DOHH2 (cell line): ENCODE measurements at regions not wholly inside any gene's neighbourhood (a gene's known extent, or its start where the extent isn't known, plus 50 kb on each side); places are given as distances from the start of the nearest gene placed in this dataset.

Source experiments
- EZH2phosphoT487 ChIP-seq: fragments of 200-600 bp; sonication (generic); IDR thresholded peaks from 2 replicates; pipeline ENCODE4 v1.6.1; 2017; ENCODE audit warnings: borderline replicate concordance, mild to moderate bottlenecking, antibody characterized with exemption, low read length, moderate library complexity, mixed read lengths
- TF ChIP-seq, protein P1 (sequence below): fragments of 200-600 bp; sonication (generic); IDR thresholded peaks from one replicate; pipeline ENCODE4 v1.5.1; 2014; ENCODE audit warnings: antibody characterized with exemption, mild to moderate bottlenecking, low read depth, low read length; ENCODE audit not compliant: poor library complexity, severe bottlenecking

DNA sequence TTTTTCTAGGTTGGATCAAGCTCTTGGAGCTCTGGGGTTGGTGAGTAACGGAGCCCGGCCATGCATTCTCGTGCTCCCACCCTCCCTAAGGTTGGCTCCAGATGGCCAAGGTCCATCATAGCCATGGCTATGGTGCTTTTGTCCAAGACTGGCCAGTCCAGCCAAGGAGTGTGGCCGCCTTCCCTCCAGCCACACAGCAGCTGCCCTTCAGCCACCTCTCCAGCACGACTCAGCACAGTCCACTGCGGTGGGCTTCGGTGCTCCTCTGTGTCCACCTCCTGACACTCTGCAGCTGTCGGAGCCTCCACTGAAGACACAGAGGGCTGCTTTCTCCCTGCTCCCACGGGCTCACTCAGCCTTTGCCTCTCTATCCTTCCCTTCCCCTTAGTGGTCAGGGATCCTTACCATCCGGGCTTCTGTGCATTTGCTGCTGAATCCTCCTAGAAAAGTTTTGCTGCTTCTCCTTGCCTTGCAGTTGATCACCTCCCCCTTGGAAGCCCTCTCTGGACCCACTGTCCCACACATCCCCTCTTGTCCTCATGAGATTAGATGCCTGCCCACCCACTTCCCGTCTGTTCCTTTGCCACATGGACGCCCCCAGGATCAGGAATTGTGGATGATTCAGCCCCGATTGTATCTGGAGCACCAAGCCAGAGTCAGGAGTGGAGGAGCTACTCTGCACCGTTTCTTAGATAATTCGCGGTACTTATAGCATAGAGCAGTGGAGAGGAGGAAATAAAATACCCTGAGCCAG is 177.1 kb upstream of the COPS8 start:
- TF ChIP-seq, protein P1, sequence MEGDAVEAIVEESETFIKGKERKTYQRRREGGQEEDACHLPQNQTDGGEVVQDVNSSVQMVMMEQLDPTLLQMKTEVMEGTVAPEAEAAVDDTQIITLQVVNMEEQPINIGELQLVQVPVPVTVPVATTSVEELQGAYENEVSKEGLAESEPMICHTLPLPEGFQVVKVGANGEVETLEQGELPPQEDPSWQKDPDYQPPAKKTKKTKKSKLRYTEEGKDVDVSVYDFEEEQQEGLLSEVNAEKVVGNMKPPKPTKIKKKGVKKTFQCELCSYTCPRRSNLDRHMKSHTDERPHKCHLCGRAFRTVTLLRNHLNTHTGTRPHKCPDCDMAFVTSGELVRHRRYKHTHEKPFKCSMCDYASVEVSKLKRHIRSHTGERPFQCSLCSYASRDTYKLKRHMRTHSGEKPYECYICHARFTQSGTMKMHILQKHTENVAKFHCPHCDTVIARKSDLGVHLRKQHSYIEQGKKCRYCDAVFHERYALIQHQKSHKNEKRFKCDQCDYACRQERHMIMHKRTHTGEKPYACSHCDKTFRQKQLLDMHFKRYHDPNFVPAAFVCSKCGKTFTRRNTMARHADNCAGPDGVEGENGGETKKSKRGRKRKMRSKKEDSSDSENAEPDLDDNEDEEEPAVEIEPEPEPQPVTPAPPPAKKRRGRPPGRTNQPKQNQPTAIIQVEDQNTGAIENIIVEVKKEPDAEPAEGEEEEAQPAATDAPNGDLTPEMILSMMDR, result no peak
- TF ChIP-seq EZH2phosphoT487, result no peak
